Erythroblast (primary cell): ENCODE measurements at regions not wholly inside any gene's neighbourhood (a gene's known extent, or its start where the extent isn't known, plus 50 kb on each side); places are given as distances from the start of the nearest gene placed in this dataset.

Experiments used
- GATA1 ChIP-seq: IDR thresholded peaks from 2 replicates; pipeline ENCODE4 v1.6.1; 2011; ENCODE audit warnings: low read depth, mild to moderate bottlenecking, control low read depth, low read length, moderate library complexity
- POLR2A ChIP-seq: IDR thresholded peaks from 2 replicates; pipeline ENCODE4 v1.6.1; 2011; ENCODE audit warnings: mild to moderate bottlenecking, low read length

DNA sequence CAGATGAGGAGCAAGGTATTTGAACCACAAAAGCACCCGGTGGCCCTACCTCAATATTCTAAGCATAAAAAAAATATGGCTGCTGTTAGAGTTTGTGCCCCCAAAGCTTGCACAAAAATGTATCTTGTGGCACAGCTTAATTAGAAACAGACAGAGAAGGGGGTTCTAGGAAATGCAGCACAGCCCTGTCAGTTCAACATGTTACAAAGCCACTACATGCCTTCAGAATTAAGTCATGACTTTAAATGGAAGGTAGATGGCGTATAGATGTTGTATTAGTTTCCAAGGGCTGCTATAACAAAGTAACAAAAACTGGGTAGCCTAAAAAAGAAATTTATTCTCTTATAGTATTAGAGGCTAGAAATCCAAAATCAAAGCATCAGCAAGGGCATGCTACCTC lies 703.8 kb downstream of the DIAPH3 start:
- TF ChIP-seq POLR2A (no peak), GATA1 (no peak)
